Vagina (tissue), 2 donors: ENCODE measurements at regions not wholly inside any gene's neighbourhood (a gene's known extent, or its start where the extent isn't known, plus 50 kb on each side); places are given as distances from the start of the nearest gene placed in this dataset.

Experiments
- CTCF ChIP-seq, 3 experiments: fragments of 450-650 bp in 2 of 3; fragments of 200-600 bp in 1 of 3; sonication (generic) in 1 of 3; IDR thresholded peaks; one replicate each; pipeline ENCODE4 v1.5.1; 2017 to 2019; ENCODE audit warnings: antibody characterized with exemption in 3 of 3, mild to moderate bottlenecking in 2 of 3, moderate library complexity in 2 of 3
- POLR2A ChIP-seq, 2 donors: fragments of 450-650 bp; IDR thresholded peaks; one replicate each; pipeline ENCODE4 v1.6.1; 2017; ENCODE audit warnings: antibody characterized with exemption in 2 of 2, mild to moderate bottlenecking in 2 of 2, moderate library complexity in 2 of 2
- POLR2AphosphoS5 ChIP-seq, 2 donors: sonication (generic); formaldehyde crosslinking; IDR thresholded peaks; one replicate each; pipeline ENCODE4 v1.9.0; 2017; ENCODE audit warnings: antibody characterized with exemption in 2 of 2, mild to moderate bottlenecking in 2 of 2, low read depth in 1 of 2; ENCODE audit not compliant: insufficient read depth in 1 of 2

DNA sequence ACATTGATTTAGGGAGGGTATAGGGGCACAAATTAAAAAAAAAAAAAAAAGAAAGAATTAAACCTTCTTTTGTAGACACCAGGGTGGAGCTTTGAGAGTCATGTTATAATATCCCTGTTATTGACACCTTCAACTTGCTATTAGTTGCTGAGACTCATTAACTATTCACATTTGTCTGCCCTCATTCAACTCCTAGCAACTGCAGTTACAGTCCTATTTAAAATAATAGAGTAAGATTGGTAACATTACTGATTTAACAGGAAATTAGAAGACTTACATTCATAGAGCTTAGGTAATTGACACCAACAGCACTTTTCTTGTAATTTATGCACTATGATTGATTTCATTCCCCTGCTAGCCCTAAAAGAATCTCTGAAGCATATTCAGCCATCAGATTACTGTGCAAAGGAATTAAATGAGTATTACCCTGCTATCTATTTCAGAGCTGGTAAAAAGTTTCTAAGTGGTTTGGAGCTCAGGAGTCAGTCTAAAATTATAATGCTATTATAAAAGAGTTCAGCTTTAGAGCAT, 148.8 kb upstream of the TBL1XR1 start:
- TF ChIP-seq CTCF (IDR thresholded peaks at IDR 0.05) (no peak), POLR2A (IDR thresholded peaks at IDR 0.05) (no peak), POLR2AphosphoS5 (IDR thresholded peaks at IDR 0.05; ENCODE audit: insufficient read depth in 1 of 2, low read depth in 1 of 2) (no peak)
